Osteocyte (in vitro differentiated cells): ENCODE measurements at regions not wholly inside any gene's neighbourhood (a gene's known extent, or its start where the extent isn't known, plus 50 kb on each side); places are given as distances from the start of the nearest gene placed in this dataset.

ENCODE experiments used
- DNase-seq: peaks from one replicate; pipeline ENCODE4 v3.0.0; 2021; ENCODE audit warnings: mixed read lengths; ENCODE audit not compliant: unreplicated experiment; ENCODE audit errors: extremely low spot score
- H3K27ac Mint-ChIP-seq: one replicate; pipeline ENCODE4 v1.8.0; 2021; ENCODE audit warnings: mild to moderate bottlenecking, mixed read lengths; ENCODE audit not compliant: unreplicated experiment
- H3K27me3 Mint-ChIP-seq: one replicate; pipeline ENCODE4 v1.8.0; 2021; ENCODE audit warnings: mixed read lengths; ENCODE audit not compliant: unreplicated experiment
- H3K36me3 Mint-ChIP-seq: one replicate; pipeline ENCODE4 v1.8.0; 2021; ENCODE audit warnings: mixed read lengths; ENCODE audit not compliant: unreplicated experiment
- H3K4me1 Mint-ChIP-seq: one replicate; pipeline ENCODE4 v1.8.0; 2021; ENCODE audit warnings: mixed read lengths; ENCODE audit not compliant: unreplicated experiment
- H3K4me3 Mint-ChIP-seq: one replicate; pipeline ENCODE4 v1.8.0; 2021; ENCODE audit warnings: mild to moderate bottlenecking, moderate library complexity, mixed read lengths; ENCODE audit not compliant: unreplicated experiment
- H3K9me3 Mint-ChIP-seq: one replicate; pipeline ENCODE4 v1.8.0; 2021; ENCODE audit warnings: mixed read lengths; ENCODE audit not compliant: unreplicated experiment
- TF ChIP-seq, protein P1 (sequence below): fragments of 200-600 bp; sonication (generic); IDR thresholded peaks from 2 replicates; pipeline ENCODE4 v1.5.0; 2021; ENCODE audit warnings: antibody characterized with exemption, mild to moderate bottlenecking, moderate library complexity

DNA sequence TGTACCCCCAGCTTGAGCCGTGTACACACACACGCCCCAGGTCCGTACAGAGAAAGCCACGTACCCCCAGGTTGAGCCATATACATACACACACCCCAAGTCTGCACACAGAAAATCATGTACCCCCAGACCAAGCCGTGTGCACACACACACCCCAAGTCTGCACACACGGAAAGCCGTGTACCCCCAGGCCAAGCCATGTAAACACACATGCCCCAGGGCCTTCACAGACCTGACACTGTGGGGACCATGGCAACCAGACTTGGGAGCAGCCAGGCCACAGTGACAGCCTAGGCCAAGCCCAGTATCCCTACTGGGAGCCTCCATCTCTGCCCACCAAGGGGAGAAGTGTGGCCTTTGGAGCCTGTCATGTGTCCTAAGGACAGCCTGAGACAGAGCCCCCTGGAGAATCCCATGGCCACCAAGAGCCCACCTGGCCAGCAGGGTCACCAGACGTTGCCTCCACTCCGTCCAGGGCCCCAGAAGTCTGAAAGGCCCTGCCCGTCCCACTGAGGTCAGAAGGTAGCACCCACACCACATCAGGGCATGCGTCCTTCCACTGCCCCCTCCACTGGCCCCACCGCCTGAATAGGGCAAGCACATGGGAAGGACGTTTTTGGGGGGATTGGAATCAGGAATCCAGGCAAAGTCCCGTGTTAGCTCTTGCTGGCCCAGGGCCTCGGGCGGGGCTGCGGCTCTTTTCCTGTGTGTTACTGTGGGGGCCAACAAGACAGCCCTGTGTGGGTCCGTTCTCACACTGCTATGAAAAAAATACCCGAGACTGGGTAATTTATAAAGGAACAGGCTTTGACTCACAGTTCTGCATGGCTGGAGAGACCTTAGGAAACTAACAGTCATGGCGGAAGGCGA lies 636.7 kb downstream of the TBC1D22A start:
- Mint-ChIP-seq H3K36me3 (no peaks in the 10 kb centered on the region), H3K4me1 (no peaks in the 10 kb centered on the region), H3K4me3 (no peak overlapping the region), H3K27ac (no peak overlapping the region), H3K9me3 (peaks cover 15% of the 10 kb centered on the region), H3K27me3 (no peaks in the 10 kb centered on the region)
- no peak for DNase-seq
- TF ChIP-seq, protein P1, sequence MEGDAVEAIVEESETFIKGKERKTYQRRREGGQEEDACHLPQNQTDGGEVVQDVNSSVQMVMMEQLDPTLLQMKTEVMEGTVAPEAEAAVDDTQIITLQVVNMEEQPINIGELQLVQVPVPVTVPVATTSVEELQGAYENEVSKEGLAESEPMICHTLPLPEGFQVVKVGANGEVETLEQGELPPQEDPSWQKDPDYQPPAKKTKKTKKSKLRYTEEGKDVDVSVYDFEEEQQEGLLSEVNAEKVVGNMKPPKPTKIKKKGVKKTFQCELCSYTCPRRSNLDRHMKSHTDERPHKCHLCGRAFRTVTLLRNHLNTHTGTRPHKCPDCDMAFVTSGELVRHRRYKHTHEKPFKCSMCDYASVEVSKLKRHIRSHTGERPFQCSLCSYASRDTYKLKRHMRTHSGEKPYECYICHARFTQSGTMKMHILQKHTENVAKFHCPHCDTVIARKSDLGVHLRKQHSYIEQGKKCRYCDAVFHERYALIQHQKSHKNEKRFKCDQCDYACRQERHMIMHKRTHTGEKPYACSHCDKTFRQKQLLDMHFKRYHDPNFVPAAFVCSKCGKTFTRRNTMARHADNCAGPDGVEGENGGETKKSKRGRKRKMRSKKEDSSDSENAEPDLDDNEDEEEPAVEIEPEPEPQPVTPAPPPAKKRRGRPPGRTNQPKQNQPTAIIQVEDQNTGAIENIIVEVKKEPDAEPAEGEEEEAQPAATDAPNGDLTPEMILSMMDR, result no peak

DNA sequence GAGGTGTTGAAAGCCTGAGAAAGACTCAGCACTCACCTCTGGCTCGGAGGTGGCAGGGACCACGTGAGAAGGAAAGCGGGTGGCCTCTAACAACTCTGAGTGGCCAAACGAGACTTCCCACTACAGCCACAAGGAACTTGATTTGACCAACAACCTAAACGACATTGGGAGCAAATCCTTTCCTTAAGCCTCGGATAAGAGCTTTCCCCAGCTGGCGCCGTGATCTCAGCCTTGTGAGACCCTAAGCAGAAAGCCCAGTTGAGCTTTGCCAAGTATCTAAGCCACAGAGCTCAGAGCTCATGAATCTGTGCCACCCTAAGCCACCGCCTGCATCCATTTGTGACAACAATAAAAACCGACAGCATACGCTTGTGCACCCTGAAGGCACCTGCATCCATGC lies 636.0 kb downstream of the TBC1D22A start:
- no peak overlapping the region for H3K4me3 Mint-ChIP-seq
- DNase-seq, result no peak
- H3K27me3 Mint-ChIP-seq, result no peaks in the 10 kb centered on the region
- no peaks in the 10 kb centered on the region for H3K36me3 Mint-ChIP-seq
- no peaks in the 10 kb centered on the region for H3K4me1 Mint-ChIP-seq
- H3K27ac Mint-ChIP-seq, result no peak overlapping the region
- TF ChIP-seq, protein P1, result no peak
- H3K9me3 Mint-ChIP-seq, result peaks cover 15% of the 10 kb centered on the region

DNA sequence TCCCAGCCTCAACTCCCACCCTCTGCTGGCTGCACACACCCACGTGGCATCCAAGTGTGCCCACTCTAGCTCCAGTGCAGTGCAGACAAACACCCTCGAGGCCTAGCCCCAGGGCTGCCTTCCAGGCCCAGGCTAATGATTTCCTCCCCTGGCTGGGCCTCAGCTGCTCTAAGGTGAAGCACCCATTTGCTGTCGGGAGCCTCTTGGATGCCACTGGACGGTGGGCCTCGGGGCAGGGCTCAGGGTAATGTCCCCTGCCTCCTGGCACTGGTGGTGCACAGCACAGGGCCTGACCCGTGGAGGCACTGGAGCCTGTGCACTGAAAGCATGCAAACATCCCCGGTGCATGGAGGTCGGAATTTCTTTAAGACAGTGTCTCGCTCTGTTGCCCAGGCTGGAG lies 635.2 kb downstream of the TBC1D22A start:
- Mint-ChIP-seq H3K4me3 (no peak overlapping the region), H3K36me3 (no peaks in the 10 kb centered on the region), H3K4me1 (no peaks in the 10 kb centered on the region), H3K27me3 (no peaks in the 10 kb centered on the region), H3K9me3 (peaks cover 15% of the 10 kb centered on the region), H3K27ac (no peak overlapping the region)
- TF ChIP-seq, protein P1, result no peak
- no peak for DNase-seq

DNA sequence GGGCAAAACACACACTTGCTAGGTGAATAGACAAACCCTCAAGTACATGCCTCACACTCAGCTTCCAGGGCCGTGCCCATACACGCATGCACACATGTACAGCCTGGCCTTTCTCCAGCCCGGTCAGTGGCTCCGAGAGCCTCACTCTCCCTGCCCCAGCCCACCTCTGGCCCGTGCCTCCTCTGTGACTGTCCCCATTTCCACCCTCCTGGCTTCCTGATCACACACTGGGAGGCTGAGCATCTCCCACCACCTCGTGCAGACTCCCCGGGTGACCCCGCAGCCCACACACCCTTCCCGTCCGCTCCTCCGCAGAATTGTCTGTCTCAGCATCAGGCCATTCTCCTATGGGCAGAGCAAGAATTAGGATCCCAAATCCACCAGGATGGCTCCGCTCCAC lies 634.1 kb downstream of the TBC1D22A start:
- no peak for DNase-seq
- H3K4me1 Mint-ChIP-seq, result no peaks in the 10 kb centered on the region
- no peak overlapping the region for H3K27ac Mint-ChIP-seq
- TF ChIP-seq, protein P1, result no peak
- no peaks in the 10 kb centered on the region for H3K36me3 Mint-ChIP-seq
- H3K4me3 Mint-ChIP-seq, result no peak overlapping the region
- H3K27me3 Mint-ChIP-seq, result no peaks in the 10 kb centered on the region
- H3K9me3 Mint-ChIP-seq, result peaks cover 11% of the 10 kb centered on the region

DNA sequence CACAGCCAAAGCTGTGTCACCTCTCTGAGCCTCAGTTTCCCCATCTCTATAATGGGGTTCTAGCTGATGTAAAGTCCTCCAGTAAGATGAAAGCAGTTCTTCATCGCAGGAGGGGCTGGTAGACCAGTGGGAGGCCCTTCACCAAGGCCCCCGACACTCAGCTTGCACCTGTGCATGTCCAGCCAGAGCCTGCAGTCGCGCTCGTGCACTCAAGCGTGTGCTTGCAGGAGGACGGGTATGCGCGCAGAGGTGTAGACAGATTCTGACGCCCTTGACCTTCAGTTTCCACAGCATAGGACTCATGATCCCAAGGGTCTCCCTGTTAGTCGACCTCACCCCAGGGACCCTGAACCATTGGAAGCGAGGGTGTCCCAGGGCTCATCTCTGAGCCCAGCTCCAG lies 633.7 kb downstream of the TBC1D22A start:
- no peaks in the 10 kb centered on the region for H3K27me3 Mint-ChIP-seq
- no peaks in the 10 kb centered on the region for H3K36me3 Mint-ChIP-seq
- H3K4me1 Mint-ChIP-seq, result no peaks in the 10 kb centered on the region
- TF ChIP-seq, protein P1, result no peak
- no peak overlapping the region for H3K4me3 Mint-ChIP-seq
- H3K9me3 Mint-ChIP-seq, result peaks cover 11% of the 10 kb centered on the region
- no peak for DNase-seq
- H3K27ac Mint-ChIP-seq, result no peak overlapping the region
